Neural cell (in vitro differentiated cells): ENCODE measurements at regions not wholly inside any gene's neighbourhood (a gene's known extent, or its start where the extent isn't known, plus 50 kb on each side); places are given as distances from the start of the nearest gene placed in this dataset.

Experiments used
- H2AFZ ChIP-seq: fragments of 200-600, 300-800 bp; sonication (generic), shearing (Covaris generic); 2 replicates; pipeline ENCODE4 v1.6.0; 2014; ENCODE audit warnings: low read depth, mild to moderate bottlenecking, antibody characterized with exemption, low read length, moderate library complexity
- H3F3A ChIP-seq: fragments of 200-600 bp; shearing (Covaris generic); 2 replicates; pipeline ENCODE4 v1.6.1; 2016; ENCODE audit warnings: mild to moderate bottlenecking, moderate library complexity, mixed read lengths, antibody characterized with exemption, low read length; ENCODE audit not compliant: insufficient read depth, poor library complexity, severe bottlenecking
- H3K27ac ChIP-seq: fragments of 200-600, 300-800 bp; sonication (generic), shearing (Covaris generic); 2 replicates; pipeline ENCODE4 v1.5.1; 2014; ENCODE audit warnings: mild to moderate bottlenecking, low read length, moderate library complexity
- H3K27me3 ChIP-seq: fragments of 300-800, 200-600 bp; sonication (generic), shearing (Covaris generic); 2 replicates; pipeline ENCODE4 v1.6.0; 2014; ENCODE audit warnings: mild to moderate bottlenecking, low read depth, low read length, moderate library complexity; ENCODE audit not compliant: insufficient read depth
- H3K36me3 ChIP-seq: fragments of 300-800, 200-600 bp; sonication (generic), shearing (Covaris generic); 2 replicates; pipeline ENCODE4 v1.5.1; 2014; ENCODE audit warnings: mild to moderate bottlenecking, antibody characterized with exemption, low read length, moderate library complexity; ENCODE audit not compliant: insufficient read depth
- H3K4me2 ChIP-seq: fragments of 300-800, 200-600 bp; sonication (generic), shearing (Covaris generic); 2 replicates; pipeline ENCODE4 v1.6.0; 2014; ENCODE audit warnings: mild to moderate bottlenecking, low read length
- H3K4me3 ChIP-seq: fragments of 300-800, 200-600 bp; sonication (generic), shearing (Covaris generic); 2 replicates; pipeline ENCODE4 v1.5.1; 2014; ENCODE audit warnings: mild to moderate bottlenecking, low read length, moderate library complexity
- H3K79me2 ChIP-seq: fragments of 200-600 bp; shearing (Covaris generic); replicated peaks from 2 replicates; pipeline ENCODE4 v1.6.0; 2014; ENCODE audit warnings: mild to moderate bottlenecking, low read length, moderate library complexity; ENCODE audit not compliant: insufficient read depth
- H3K9ac ChIP-seq: fragments of 300-800, 200-600 bp; sonication (generic), shearing (Covaris generic); 2 replicates; pipeline ENCODE4 v1.6.1; 2016; ENCODE audit warnings: mild to moderate bottlenecking, low read length, mixed read lengths
- H3K9me2 ChIP-seq: fragments of 200-600 bp; shearing (Covaris generic); 2 replicates; pipeline ENCODE4 v1.6.1; 2016; ENCODE audit warnings: mild to moderate bottlenecking, low read length, mixed read lengths; ENCODE audit not compliant: insufficient read depth
- H3K9me3 ChIP-seq: fragments of 200-600, 300-800 bp; sonication (generic), shearing (Covaris generic); 2 replicates; pipeline ENCODE4 v1.6.1; 2016; ENCODE audit warnings: mild to moderate bottlenecking, mixed run types, low read length, moderate library complexity, mixed read lengths
- H4K20me1 ChIP-seq: fragments of 200-600 bp; shearing (Covaris generic); 2 replicates; pipeline ENCODE4 v1.6.1; 2016; ENCODE audit warnings: mild to moderate bottlenecking, mixed run types; ENCODE audit not compliant: insufficient read depth
- CTCF ChIP-seq: fragments of 450-650 bp; IDR thresholded peaks from 2 replicates; pipeline ENCODE4 v1.5.1; 2014; ENCODE audit warnings: antibody characterized with exemption, mild to moderate bottlenecking, moderate library complexity; ENCODE audit not compliant: poor library complexity, severe bottlenecking
- EP300 ChIP-seq: fragments of 450-650 bp; conservative IDR thresholded peaks from 2 replicates; pipeline ENCODE4 v1.6.1; 2014; ENCODE audit warnings: antibody characterized with exemption, mild to moderate bottlenecking, moderate library complexity; ENCODE audit not compliant: poor library complexity, severe bottlenecking
- EZH2 ChIP-seq: fragments of 200-600, 300-800 bp; shearing (Covaris generic), sonication (generic); IDR thresholded peaks from 2 replicates; pipeline ENCODE4 v1.6.1; 2014; ENCODE audit warnings: antibody characterized with exemption, low read length, borderline replicate concordance, mild to moderate bottlenecking; ENCODE audit not compliant: insufficient read depth, poor library complexity, severe bottlenecking
- MXI1 ChIP-seq: fragments of 450-650 bp; conservative IDR thresholded peaks from 2 replicates; pipeline ENCODE4 v1.6.1; 2014; ENCODE audit warnings: antibody characterized with exemption, mild to moderate bottlenecking; ENCODE audit not compliant: poor library complexity, severe bottlenecking
- POLR2AphosphoS5 ChIP-seq: IDR thresholded peaks from 2 replicates; pipeline ENCODE4 v1.6.1; 2012
- RAD21 ChIP-seq: fragments of 450-650 bp; conservative IDR thresholded peaks from 2 replicates; pipeline ENCODE4 v1.6.1; 2014; ENCODE audit warnings: antibody characterized with exemption, mild to moderate bottlenecking, moderate library complexity
- SMC3 ChIP-seq: fragments of 450-650 bp; conservative IDR thresholded peaks from 2 replicates; pipeline ENCODE4 v1.6.1; 2014; ENCODE audit warnings: antibody characterized with exemption, mild to moderate bottlenecking, moderate library complexity; ENCODE audit not compliant: poor library complexity
- TAF1 ChIP-seq: IDR thresholded peaks from 2 replicates; pipeline ENCODE4 v1.6.1; 2012; ENCODE audit warnings: low read depth
- TF ChIP-seq, protein P1 (sequence below): IDR thresholded peaks from 2 replicates; pipeline ENCODE4 v1.6.1; 2012; ENCODE audit warnings: borderline replicate concordance

GRCh38 chr11:98177925-98178324 is 842.8 kb upstream of the CNTN5 start:
- TF ChIP-seq MXI1 = no peak
- no peak for TF ChIP-seq RAD21
- no peak for TF ChIP-seq EP300
- no peak for TF ChIP-seq SMC3
- TF ChIP-seq, protein P1, sequence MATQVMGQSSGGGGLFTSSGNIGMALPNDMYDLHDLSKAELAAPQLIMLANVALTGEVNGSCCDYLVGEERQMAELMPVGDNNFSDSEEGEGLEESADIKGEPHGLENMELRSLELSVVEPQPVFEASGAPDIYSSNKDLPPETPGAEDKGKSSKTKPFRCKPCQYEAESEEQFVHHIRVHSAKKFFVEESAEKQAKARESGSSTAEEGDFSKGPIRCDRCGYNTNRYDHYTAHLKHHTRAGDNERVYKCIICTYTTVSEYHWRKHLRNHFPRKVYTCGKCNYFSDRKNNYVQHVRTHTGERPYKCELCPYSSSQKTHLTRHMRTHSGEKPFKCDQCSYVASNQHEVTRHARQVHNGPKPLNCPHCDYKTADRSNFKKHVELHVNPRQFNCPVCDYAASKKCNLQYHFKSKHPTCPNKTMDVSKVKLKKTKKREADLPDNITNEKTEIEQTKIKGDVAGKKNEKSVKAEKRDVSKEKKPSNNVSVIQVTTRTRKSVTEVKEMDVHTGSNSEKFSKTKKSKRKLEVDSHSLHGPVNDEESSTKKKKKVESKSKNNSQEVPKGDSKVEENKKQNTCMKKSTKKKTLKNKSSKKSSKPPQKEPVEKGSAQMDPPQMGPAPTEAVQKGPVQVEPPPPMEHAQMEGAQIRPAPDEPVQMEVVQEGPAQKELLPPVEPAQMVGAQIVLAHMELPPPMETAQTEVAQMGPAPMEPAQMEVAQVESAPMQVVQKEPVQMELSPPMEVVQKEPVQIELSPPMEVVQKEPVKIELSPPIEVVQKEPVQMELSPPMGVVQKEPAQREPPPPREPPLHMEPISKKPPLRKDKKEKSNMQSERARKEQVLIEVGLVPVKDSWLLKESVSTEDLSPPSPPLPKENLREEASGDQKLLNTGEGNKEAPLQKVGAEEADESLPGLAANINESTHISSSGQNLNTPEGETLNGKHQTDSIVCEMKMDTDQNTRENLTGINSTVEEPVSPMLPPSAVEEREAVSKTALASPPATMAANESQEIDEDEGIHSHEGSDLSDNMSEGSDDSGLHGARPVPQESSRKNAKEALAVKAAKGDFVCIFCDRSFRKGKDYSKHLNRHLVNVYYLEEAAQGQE = no peak
- TF ChIP-seq TAF1 = no peak
- TF ChIP-seq POLR2AphosphoS5 = no peak
- TF ChIP-seq EZH2 = no peak
- no peak for TF ChIP-seq CTCF
- Histone ChIP-seq H3K4me3 (no peak overlapping the region), H3F3A (no peaks in the 10 kb centered on the region), H3K4me2 (no peak overlapping the region), H3K9ac (no peak overlapping the region), H3K27me3 (no peaks in the 10 kb centered on the region), H2AFZ (no peak overlapping the region), H3K27ac (no peak overlapping the region), H4K20me1 (no peaks in the 10 kb centered on the region), H3K9me2 (no peaks in the 10 kb centered on the region), H3K9me3 (no peaks in the 10 kb centered on the region), H3K36me3 (no peaks in the 10 kb centered on the region), H3K79me2 (no peaks in the 10 kb centered on the region)

- Histone ChIP-seq H3K4me3 (no peak overlapping the region), H3K27ac (no peak overlapping the region), H3K79me2 (no peaks in the 10 kb centered on the region), H3F3A (no peaks in the 10 kb centered on the region), H2AFZ (no peak overlapping the region), H3K4me2 (no peak overlapping the region), H3K27me3 (no peaks in the 10 kb centered on the region), H3K9ac (no peak overlapping the region), H3K9me3 (no peaks in the 10 kb centered on the region), H3K36me3 (no peaks in the 10 kb centered on the region), H4K20me1 (no peaks in the 10 kb centered on the region), H3K9me2 (no peaks in the 10 kb centered on the region)
- TF ChIP-seq SMC3 (no peak), CTCF (no peak), EZH2 (no peak), TAF1 (no peak), EP300 (no peak), MXI1 (no peak), POLR2AphosphoS5 (no peak)
- TF ChIP-seq, protein P1 = no peak
These were observed 840.2 kb upstream of the CNTN5 start for GRCh38 chr11:98180511-98180910.
